Liver (tissue), 8 donors: ENCODE measurements at regions not wholly inside any gene's neighbourhood (a gene's known extent, or its start where the extent isn't known, plus 50 kb on each side); places are given as distances from the start of the nearest gene placed in this dataset.

ENCODE experiments used
- DNase-seq: peaks from one replicate; pipeline ENCODE4 v3.0.0-alpha.2; 2017; ENCODE audit warnings: low spot score
- H3K27ac ChIP-seq, 2 donors: one replicate each; pipeline ENCODE4 v1.7.0; 2013; ENCODE audit warnings: inconsistent platforms in 2 of 2, low read length in 2 of 2, control low read depth in 1 of 2, low read depth in 1 of 2, mild to moderate bottlenecking in 1 of 2
- H3K27me3 ChIP-seq, 4 donors: one replicate each; pipeline versions ENCODE4 v1.6.1 to v1.7.0; 2013; ENCODE audit warnings: low read length in 3 of 4, inconsistent platforms in 1 of 4, mild to moderate bottlenecking in 1 of 4, moderate library complexity in 1 of 4; ENCODE audit not compliant: control insufficient read depth in 4 of 4, insufficient read depth in 4 of 4
- H3K36me3 ChIP-seq, 4 donors: one replicate each; pipeline versions ENCODE4 v1.6.1 to v1.7.0; 2013; ENCODE audit warnings: low read length in 3 of 4, mild to moderate bottlenecking in 3 of 4, low read depth in 1 of 4, moderate library complexity in 1 of 4; ENCODE audit not compliant: control insufficient read depth in 4 of 4, insufficient read depth in 3 of 4
- H3K4me1 ChIP-seq, 4 donors: one replicate each; pipeline versions ENCODE4 v1.6.1 to v1.7.0; 2013; ENCODE audit warnings: low read length in 3 of 4, mild to moderate bottlenecking in 3 of 4, moderate library complexity in 1 of 4; ENCODE audit not compliant: control insufficient read depth in 4 of 4, insufficient read depth in 4 of 4
- H3K4me3 ChIP-seq, 3 donors: one replicate each; pipeline versions ENCODE4 v1.6.1 to v1.7.0; 2013; ENCODE audit warnings: low read length in 3 of 3, control low read depth in 1 of 3, low read depth in 1 of 3, mild to moderate bottlenecking in 1 of 3
- H3K9ac ChIP-seq, 2 donors: one replicate each; pipeline ENCODE4 v1.7.0; 2013; ENCODE audit warnings: low read length in 2 of 2, mild to moderate bottlenecking in 2 of 2, moderate library complexity in 2 of 2, control low read depth in 1 of 2, low read depth in 1 of 2
- H3K9me3 ChIP-seq, 4 donors: one replicate each; pipeline versions ENCODE4 v1.6.1 to v1.7.0; 2013; ENCODE audit warnings: low read length in 3 of 4; ENCODE audit not compliant: control insufficient read depth in 4 of 4
- EGR1 ChIP-seq, 2 donors: IDR thresholded peaks; 2 replicates each; pipeline ENCODE4 v1.6.1; 2016 to 2018; ENCODE audit warnings: antibody characterized with exemption in 2 of 2, low read depth in 2 of 2
- FOXA1 ChIP-seq: IDR thresholded peaks from 2 replicates; pipeline ENCODE4 v1.6.1; 2016; ENCODE audit warnings: antibody characterized with exemption
- FOXA2 ChIP-seq: IDR thresholded peaks from 2 replicates; pipeline ENCODE4 v1.6.1; 2016; ENCODE audit warnings: antibody characterized with exemption
- GABPA ChIP-seq, 2 donors: IDR thresholded peaks in 1 of 2; conservative IDR thresholded peaks in 1 of 2; 2 replicates each; pipeline ENCODE4 v1.6.1; 2016; ENCODE audit warnings: antibody characterized with exemption in 2 of 2, mild to moderate bottlenecking in 1 of 2, moderate library complexity in 1 of 2
- HNF4A ChIP-seq, 2 donors: conservative IDR thresholded peaks; 2 replicates each; pipeline ENCODE4 v1.6.1; 2016; ENCODE audit warnings: antibody characterized with exemption in 2 of 2, mild to moderate bottlenecking in 2 of 2
- HNF4G ChIP-seq: IDR thresholded peaks from 2 replicates; pipeline ENCODE4 v1.6.1; 2016; ENCODE audit warnings: antibody characterized with exemption
- JUND ChIP-seq, 2 donors: IDR thresholded peaks; 2 replicates each; pipeline ENCODE4 v1.6.1; 2016; ENCODE audit warnings: antibody characterized with exemption in 2 of 2
- MAX ChIP-seq: IDR thresholded peaks from 2 replicates; pipeline ENCODE4 v1.6.1; 2016; ENCODE audit warnings: antibody characterized with exemption
- NR2F2 ChIP-seq: IDR thresholded peaks from 2 replicates; pipeline ENCODE4 v1.6.1; 2016; ENCODE audit warnings: antibody characterized with exemption
- RAD21 ChIP-seq, 2 donors: IDR thresholded peaks; 2 replicates each; pipeline ENCODE4 v1.6.1; 2016; ENCODE audit warnings: antibody characterized with exemption in 2 of 2, mild to moderate bottlenecking in 2 of 2
- REST ChIP-seq: IDR thresholded peaks from 2 replicates; pipeline ENCODE4 v1.6.1; 2016; ENCODE audit warnings: antibody characterized with exemption, mild to moderate bottlenecking
- RXRA ChIP-seq, 2 donors: IDR thresholded peaks; 2 replicates each; pipeline ENCODE4 v1.6.1; 2017 to 2018; ENCODE audit warnings: antibody characterized with exemption in 2 of 2, mild to moderate bottlenecking in 1 of 2
- SP1 ChIP-seq: IDR thresholded peaks from 2 replicates; pipeline ENCODE4 v1.6.1; 2018; ENCODE audit warnings: antibody characterized with exemption, mild to moderate bottlenecking
- TAF1 ChIP-seq: conservative IDR thresholded peaks from 2 replicates; pipeline ENCODE4 v1.6.1; 2016; ENCODE audit warnings: antibody characterized with exemption, mild to moderate bottlenecking
- YY1 ChIP-seq: IDR thresholded peaks from 2 replicates; pipeline ENCODE4 v1.6.1; 2016; ENCODE audit warnings: antibody characterized with exemption, mild to moderate bottlenecking
- ZBTB33 ChIP-seq: IDR thresholded peaks from 2 replicates; pipeline ENCODE4 v1.6.1; 2016; ENCODE audit warnings: antibody characterized with exemption
- WGBS: extraction: QIAGEN DNeasy Blood & Tissue Kit; methylation state at CpG from one replicate; pipeline ENCODE4 v1.1.7; 2013; 5-methylcytosine and 5-hydroxymethylcytosine counted together
- TF ChIP-seq, protein P1 (sequence below): IDR thresholded peaks from 2 replicates; pipeline ENCODE4 v1.6.1; 2016; ENCODE audit warnings: antibody characterized with exemption
- TF ChIP-seq, protein P2 (sequence below): fragments of 150-350 bp; IDR thresholded peaks from 2 replicates; pipeline ENCODE4 v1.5.1; 2017; ENCODE audit warnings: improper control_type of control experiment, low read depth, low read length; ENCODE audit not compliant: missing input control
- donor health status: healthy.
- donor health status: healthy.
- donor health status: healthy.
- donor health status: healthy.
- donor health status: healthy.

- Histone ChIP-seq H3K4me1 (no peaks in the 10 kb centered on the region), H3K4me3 (no peak overlapping the region), H3K9ac (no peak overlapping the region), H3K27ac (no peak overlapping the region), H3K27me3 (no peaks in the 10 kb centered on the region), H3K36me3 (no peaks in the 10 kb centered on the region), H3K9me3 (no peaks in the 10 kb centered on the region)
- no peak for DNase-seq
- no peak for TF ChIP-seq FOXA1
- TF ChIP-seq REST = no peak
- TF ChIP-seq, protein P1, sequence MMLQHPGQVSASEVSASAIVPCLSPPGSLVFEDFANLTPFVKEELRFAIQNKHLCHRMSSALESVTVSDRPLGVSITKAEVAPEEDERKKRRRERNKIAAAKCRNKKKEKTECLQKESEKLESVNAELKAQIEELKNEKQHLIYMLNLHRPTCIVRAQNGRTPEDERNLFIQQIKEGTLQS = no peak
- TF ChIP-seq RAD21 (IDR thresholded peaks at IDR 0.05) = no peak
- no peak for TF ChIP-seq YY1
- no peak for TF ChIP-seq JUND (IDR thresholded peaks at IDR 0.05)
- no peak for TF ChIP-seq TAF1
- no peak for TF ChIP-seq MAX
- no peak for TF ChIP-seq GABPA (IDR thresholded peaks at IDR 0.05 in 1 of 2, conservative IDR thresholded peaks at IDR 0.05 in 1 of 2)
- no peak for TF ChIP-seq RXRA (IDR thresholded peaks at IDR 0.05)
- TF ChIP-seq HNF4G = no peak
- TF ChIP-seq EGR1 (IDR thresholded peaks at IDR 0.05; ENCODE audit: low read depth in 2 of 2) = no peak
- 93% methylated on average over 2 of the region's 2 CpGs for WGBS
Measured at GRCh38 chr16:72410492-72410891, 238.5 kb upstream of the PMFBP1 start.

- Histone ChIP-seq H3K4me1 (no peaks in the 10 kb centered on the region), H3K9me3 (no peaks in the 10 kb centered on the region), H3K4me3 (no peak overlapping the region), H3K27me3 (no peaks in the 10 kb centered on the region), H3K9ac (no peak overlapping the region), H3K36me3 (no peaks in the 10 kb centered on the region), H3K27ac (no peak overlapping the region)
- no peak for DNase-seq
- 78% methylated on average over 3 of the region's 3 CpGs for WGBS
- TF ChIP-seq, protein P2, sequence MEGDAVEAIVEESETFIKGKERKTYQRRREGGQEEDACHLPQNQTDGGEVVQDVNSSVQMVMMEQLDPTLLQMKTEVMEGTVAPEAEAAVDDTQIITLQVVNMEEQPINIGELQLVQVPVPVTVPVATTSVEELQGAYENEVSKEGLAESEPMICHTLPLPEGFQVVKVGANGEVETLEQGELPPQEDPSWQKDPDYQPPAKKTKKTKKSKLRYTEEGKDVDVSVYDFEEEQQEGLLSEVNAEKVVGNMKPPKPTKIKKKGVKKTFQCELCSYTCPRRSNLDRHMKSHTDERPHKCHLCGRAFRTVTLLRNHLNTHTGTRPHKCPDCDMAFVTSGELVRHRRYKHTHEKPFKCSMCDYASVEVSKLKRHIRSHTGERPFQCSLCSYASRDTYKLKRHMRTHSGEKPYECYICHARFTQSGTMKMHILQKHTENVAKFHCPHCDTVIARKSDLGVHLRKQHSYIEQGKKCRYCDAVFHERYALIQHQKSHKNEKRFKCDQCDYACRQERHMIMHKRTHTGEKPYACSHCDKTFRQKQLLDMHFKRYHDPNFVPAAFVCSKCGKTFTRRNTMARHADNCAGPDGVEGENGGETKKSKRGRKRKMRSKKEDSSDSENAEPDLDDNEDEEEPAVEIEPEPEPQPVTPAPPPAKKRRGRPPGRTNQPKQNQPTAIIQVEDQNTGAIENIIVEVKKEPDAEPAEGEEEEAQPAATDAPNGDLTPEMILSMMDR = no peak
- TF ChIP-seq YY1 = no peak
- TF ChIP-seq REST = no peak
- TF ChIP-seq HNF4G = no peak
- TF ChIP-seq, protein P1 = no peak
- TF ChIP-seq FOXA2 = no peak
- no peak for TF ChIP-seq FOXA1
- no peak for TF ChIP-seq JUND (IDR thresholded peaks at IDR 0.05)
- no peak for TF ChIP-seq RAD21 (IDR thresholded peaks at IDR 0.05)
- TF ChIP-seq HNF4A (conservative IDR thresholded peaks at IDR 0.05) = no peak
- TF ChIP-seq RXRA (IDR thresholded peaks at IDR 0.05) = no peak
- TF ChIP-seq EGR1 (IDR thresholded peaks at IDR 0.05; ENCODE audit: low read depth in 2 of 2) = no peak
- TF ChIP-seq ZBTB33 = no peak
- no peak for TF ChIP-seq GABPA (IDR thresholded peaks at IDR 0.05 in 1 of 2, conservative IDR thresholded peaks at IDR 0.05 in 1 of 2)
- no peak for TF ChIP-seq SP1
- TF ChIP-seq NR2F2 = no peak
- no peak for TF ChIP-seq TAF1
Measured at GRCh38 chr16:72409423-72409822, 237.5 kb upstream of the PMFBP1 start.
